ENCODE measurements at regions not wholly inside any gene's neighbourhood (a gene's known extent, or its start where the extent isn't known, plus 50 kb on each side); places are given as distances from the start of the nearest gene placed in this dataset.

- Histone ChIP-seq H3K4me1 (no peaks in the 10 kb centered on the region), H3K4me3 (no peak overlapping the region), H3K27ac (no peak overlapping the region), H3K27me3 (no peaks in the 10 kb centered on the region), H3K36me3 (no peaks in the 10 kb centered on the region), H3K9me3 (no peaks in the 10 kb centered on the region)
- TF ChIP-seq CTCF (IDR thresholded peaks at IDR 0.05) (no peak), POLR2AphosphoS5 (IDR thresholded peaks at IDR 0.05) (no peak), POLR2A (IDR thresholded peaks at IDR 0.05) (no peak), EP300 (IDR thresholded peaks at IDR 0.05) (no peak)
- WGBS, 2 donors: 76 to 85% methylated on average over 4 of the region's 4 CpGs
- intact Hi-C loops (cut with DNase I): no loop called here
- DNase-seq: no peak
Observed at GRCh38 chr11:109597336-109597735, 175.3 kb downstream of the C11orf87 start.

- no peak for TF ChIP-seq CTCF (IDR thresholded peaks at IDR 0.05)
- TF ChIP-seq POLR2A (IDR thresholded peaks at IDR 0.05): no peak
- TF ChIP-seq EP300 (IDR thresholded peaks at IDR 0.05): no peak
- no peak for TF ChIP-seq POLR2AphosphoS5 (IDR thresholded peaks at IDR 0.05)
- WGBS, 2 donors: 72 to 78% methylated on average over 3 of the region's 3 CpGs
- H3K4me1 ChIP-seq: no peaks in the 10 kb centered on the region
- no peak overlapping the region for H3K27ac ChIP-seq
- no peak for DNase-seq
- intact Hi-C loops (cut with DNase I): no loop called here
- H3K9me3 ChIP-seq: no peaks in the 10 kb centered on the region
- no peak overlapping the region for H3K4me3 ChIP-seq
- no peaks in the 10 kb centered on the region for H3K27me3 ChIP-seq
- no peaks in the 10 kb centered on the region for H3K36me3 ChIP-seq
Observed at GRCh38 chr11:109604481-109605400, 182.8 kb downstream of the C11orf87 start.

- H3K4me3 ChIP-seq: no peak overlapping the region
- TF ChIP-seq POLR2AphosphoS5 (IDR thresholded peaks at IDR 0.05) (no peak), EP300 (IDR thresholded peaks at IDR 0.05) (no peak), POLR2A (IDR thresholded peaks at IDR 0.05) (no peak), CTCF (IDR thresholded peaks at IDR 0.05) (no peak)
- no peaks in the 10 kb centered on the region for H3K4me1 ChIP-seq
- DNase-seq: no peak
- intact Hi-C loops (cut with DNase I): no loop called here
- no peak overlapping the region for H3K27ac ChIP-seq
- WGBS, 2 donors: 56 to 67% methylated on average over 1 of the region's 1 CpG
- H3K27me3 ChIP-seq: no peaks in the 10 kb centered on the region
- no peaks in the 10 kb centered on the region for H3K36me3 ChIP-seq
- H3K9me3 ChIP-seq: no peaks in the 10 kb centered on the region
Observed at GRCh38 chr11:109606256-109606655, 184.3 kb downstream of the C11orf87 start.

GRCh38 chr11:109609454-109610185 is 187.6 kb downstream of the C11orf87 start:
- H3K4me3 ChIP-seq: no peak overlapping the region
- H3K9me3 ChIP-seq: no peaks in the 10 kb centered on the region
- no peaks in the 10 kb centered on the region for H3K4me1 ChIP-seq
- DNase-seq: no peak
- WGBS, 2 donors: 64 to 76% methylated on average over 1 of the region's 1 CpG
- no peaks in the 10 kb centered on the region for H3K36me3 ChIP-seq
- TF ChIP-seq POLR2AphosphoS5 (IDR thresholded peaks at IDR 0.05): no peak
- H3K27me3 ChIP-seq: no peaks in the 10 kb centered on the region
- intact Hi-C loops (cut with DNase I): no loop called here
- no peak overlapping the region for H3K27ac ChIP-seq

- Histone ChIP-seq H3K4me3 (no peak overlapping the region), H3K4me1 (no peaks in the 10 kb centered on the region), H3K27me3 (no peaks in the 10 kb centered on the region), H3K27ac (no peak overlapping the region), H3K9me3 (no peaks in the 10 kb centered on the region), H3K36me3 (no peaks in the 10 kb centered on the region)
- WGBS, 2 donors: 71 to 72% methylated on average over 3 of the region's 3 CpGs
- TF ChIP-seq CTCF (IDR thresholded peaks at IDR 0.05) (no peak), POLR2AphosphoS5 (IDR thresholded peaks at IDR 0.05) (no peak), POLR2A (IDR thresholded peaks at IDR 0.05) (no peak), EP300 (IDR thresholded peaks at IDR 0.05) (no peak)
- intact Hi-C loops (cut with DNase I): no loop called here
- DNase-seq: no peak
Observed at GRCh38 chr11:109612496-109612895, 190.5 kb downstream of the C11orf87 start.
